Neural progenitor cell (in vitro differentiated cells): ENCODE measurements at regions not wholly inside any gene's neighbourhood (a gene's known extent, or its start where the extent isn't known, plus 50 kb on each side); places are given as distances from the start of the nearest gene placed in this dataset.

Experiments
- DNase-seq: peaks from one replicate; pipeline ENCODE4 v3.0.0-alpha.2; 2016; ENCODE audit warnings: low spot score
- H2AFZ ChIP-seq: fragments of 200-600 bp; sonication (generic); replicated peaks from 2 replicates; pipeline ENCODE4 v1.6.1; 2016; ENCODE audit warnings: antibody characterized with exemption
- H3F3A ChIP-seq: fragments of 200-600 bp; sonication (generic); 2 replicates; pipeline ENCODE4 v1.6.1; 2016; ENCODE audit warnings: antibody characterized with exemption, low read depth
- H3K27ac ChIP-seq: fragments of 200-600 bp; sonication (generic); 2 replicates; pipeline ENCODE4 v1.5.1; 2016; ENCODE audit warnings: mild to moderate bottlenecking
- H3K27me3 ChIP-seq: fragments of 200-600 bp; sonication (generic); 2 replicates; pipeline ENCODE4 v1.6.1; 2016; ENCODE audit warnings: mild to moderate bottlenecking, moderate library complexity
- H3K36me3 ChIP-seq: fragments of 200-600 bp; sonication (generic); 2 replicates; pipeline ENCODE4 v1.5.1; 2016
- H3K4me1 ChIP-seq: fragments of 200-600 bp; sonication (generic); 2 replicates; pipeline ENCODE4 v1.6.1; 2016; ENCODE audit warnings: mixed run types
- H3K4me2 ChIP-seq: fragments of 200-600 bp; sonication (generic); 2 replicates; pipeline ENCODE4 v1.6.1; 2016
- H3K4me3 ChIP-seq: fragments of 200-600 bp; sonication (generic); 2 replicates; pipeline ENCODE4 v1.5.1; 2016
- H3K79me2 ChIP-seq: fragments of 200-600 bp; sonication (generic); 2 replicates; pipeline ENCODE4 v1.6.1; 2016; ENCODE audit warnings: low read depth
- H3K9ac ChIP-seq: fragments of 200-600 bp; sonication (generic); 2 replicates; pipeline ENCODE4 v1.6.1; 2016
- H3K9me3 ChIP-seq: fragments of 200-600 bp; sonication (generic); 2 replicates; pipeline ENCODE4 v1.5.1; 2016; ENCODE audit warnings: low read depth
- H4K20me1 ChIP-seq: fragments of 200-600 bp; sonication (generic); 2 replicates; pipeline ENCODE4 v1.6.1; 2016; ENCODE audit warnings: low read depth
- H3K27ac Mint-ChIP-seq: 3 replicates; pipeline ENCODE4 v1.8.0; 2021; ENCODE audit warnings: mixed read lengths
- H3K27me3 Mint-ChIP-seq: 2 replicates; pipeline ENCODE4 v1.8.0; 2022; ENCODE audit warnings: low read depth, mild to moderate bottlenecking, inconsistent platforms, moderate library complexity, mixed read lengths; ENCODE audit not compliant: insufficient read depth
- H3K36me3 Mint-ChIP-seq: 3 replicates; pipeline ENCODE4 v1.8.0; 2021; ENCODE audit warnings: mixed read lengths
- H3K4me1 Mint-ChIP-seq: 3 replicates; pipeline ENCODE4 v1.8.0; 2021; ENCODE audit warnings: mixed read lengths
- H3K4me3 Mint-ChIP-seq: 3 replicates; pipeline ENCODE4 v1.8.0; 2021; ENCODE audit warnings: mild to moderate bottlenecking, moderate library complexity, mixed read lengths
- H3K9me3 Mint-ChIP-seq: 3 replicates; pipeline ENCODE4 v1.8.0; 2020; ENCODE audit warnings: mixed read lengths
- EZH2 ChIP-seq: fragments of 200-600 bp; sonication (generic); IDR thresholded peaks from 2 replicates; pipeline ENCODE4 v1.6.1; 2017; ENCODE audit warnings: antibody characterized with exemption, mild to moderate bottlenecking, moderate library complexity
- EZH2phosphoT487 ChIP-seq: fragments of 200-600 bp; sonication (generic); IDR thresholded peaks from 2 replicates; pipeline ENCODE4 v1.6.1; 2017; ENCODE audit warnings: antibody characterized with exemption
- TF ChIP-seq, protein P1 (sequence below): fragments of 200-600 bp; sonication (generic); IDR thresholded peaks from 2 replicates; pipeline ENCODE4 v1.5.1; 2017; ENCODE audit warnings: antibody characterized with exemption, mild to moderate bottlenecking

DNA sequence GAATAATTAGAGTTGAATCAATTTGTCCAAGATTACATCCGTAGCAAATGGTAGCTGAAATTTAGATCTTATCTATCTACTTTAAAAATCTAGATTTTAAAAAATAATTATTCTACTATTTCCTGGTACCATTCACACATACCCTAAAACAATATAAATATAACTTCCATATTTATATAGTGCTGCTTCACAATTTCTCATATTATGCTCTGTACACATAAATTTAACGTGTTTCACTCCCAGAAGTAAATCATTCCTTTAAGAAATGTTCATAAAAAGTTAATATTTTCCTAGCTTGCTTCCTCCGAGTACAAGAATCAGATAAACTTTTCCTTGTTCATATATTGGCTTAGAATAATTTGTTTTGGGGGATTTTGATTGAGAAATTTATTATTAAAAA, 857.0 kb upstream of the SPRY2 start:
- no peaks in the 10 kb centered on the region for H3K27me3 Mint-ChIP-seq

DNA sequence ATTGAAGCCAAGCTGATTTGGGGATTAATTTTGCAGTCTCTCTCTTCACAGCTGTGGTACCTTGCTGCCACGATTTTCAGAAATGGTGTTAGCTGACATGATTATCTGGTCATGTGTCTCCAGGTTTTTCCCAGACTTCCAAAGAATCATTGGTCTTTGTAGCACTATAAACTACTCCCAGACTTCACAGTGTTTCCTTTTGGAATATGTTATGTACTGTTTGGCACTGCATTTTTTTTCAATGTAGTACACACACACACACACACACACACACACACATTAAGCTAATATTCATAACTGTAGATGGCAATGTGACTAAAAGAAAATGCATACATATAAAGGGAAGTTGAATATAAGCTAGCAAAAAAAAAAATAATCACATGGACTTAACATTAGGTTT, 856.6 kb upstream of the SPRY2 start:
- H3K27me3 Mint-ChIP-seq: no peaks in the 10 kb centered on the region

More for the DNA sequence above, 857.0 kb upstream of the SPRY2 start:
- no peak overlapping the region for H3K4me2 ChIP-seq
- no peaks in the 10 kb centered on the region for H4K20me1 ChIP-seq
- peaks cover 6% of the 10 kb centered on the region for H3K9me3 Mint-ChIP-seq
- no peaks in the 10 kb centered on the region for H3K27me3 ChIP-seq
- TF ChIP-seq, protein P1, sequence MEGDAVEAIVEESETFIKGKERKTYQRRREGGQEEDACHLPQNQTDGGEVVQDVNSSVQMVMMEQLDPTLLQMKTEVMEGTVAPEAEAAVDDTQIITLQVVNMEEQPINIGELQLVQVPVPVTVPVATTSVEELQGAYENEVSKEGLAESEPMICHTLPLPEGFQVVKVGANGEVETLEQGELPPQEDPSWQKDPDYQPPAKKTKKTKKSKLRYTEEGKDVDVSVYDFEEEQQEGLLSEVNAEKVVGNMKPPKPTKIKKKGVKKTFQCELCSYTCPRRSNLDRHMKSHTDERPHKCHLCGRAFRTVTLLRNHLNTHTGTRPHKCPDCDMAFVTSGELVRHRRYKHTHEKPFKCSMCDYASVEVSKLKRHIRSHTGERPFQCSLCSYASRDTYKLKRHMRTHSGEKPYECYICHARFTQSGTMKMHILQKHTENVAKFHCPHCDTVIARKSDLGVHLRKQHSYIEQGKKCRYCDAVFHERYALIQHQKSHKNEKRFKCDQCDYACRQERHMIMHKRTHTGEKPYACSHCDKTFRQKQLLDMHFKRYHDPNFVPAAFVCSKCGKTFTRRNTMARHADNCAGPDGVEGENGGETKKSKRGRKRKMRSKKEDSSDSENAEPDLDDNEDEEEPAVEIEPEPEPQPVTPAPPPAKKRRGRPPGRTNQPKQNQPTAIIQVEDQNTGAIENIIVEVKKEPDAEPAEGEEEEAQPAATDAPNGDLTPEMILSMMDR: no peak
- TF ChIP-seq EZH2phosphoT487: no peak
- no peak for TF ChIP-seq EZH2
- no peaks in the 10 kb centered on the region for H3K4me1 Mint-ChIP-seq
- no peak overlapping the region for H3K4me3 Mint-ChIP-seq
- H3K9me3 ChIP-seq: no peaks in the 10 kb centered on the region
- no peak overlapping the region for H3K4me3 ChIP-seq
- no peak overlapping the region for H3K27ac Mint-ChIP-seq
- H3K79me2 ChIP-seq: no peaks in the 10 kb centered on the region
- no peaks in the 10 kb centered on the region for H3K36me3 ChIP-seq
- DNase-seq: no peak
- H3K9ac ChIP-seq: no peak overlapping the region
- no peaks in the 10 kb centered on the region for H3K4me1 ChIP-seq
- H3K36me3 Mint-ChIP-seq: no peaks in the 10 kb centered on the region
- no peaks in the 10 kb centered on the region for H3F3A ChIP-seq
- H2AFZ ChIP-seq: no peak overlapping the region
- H3K27ac ChIP-seq: no peak overlapping the region

DNA sequence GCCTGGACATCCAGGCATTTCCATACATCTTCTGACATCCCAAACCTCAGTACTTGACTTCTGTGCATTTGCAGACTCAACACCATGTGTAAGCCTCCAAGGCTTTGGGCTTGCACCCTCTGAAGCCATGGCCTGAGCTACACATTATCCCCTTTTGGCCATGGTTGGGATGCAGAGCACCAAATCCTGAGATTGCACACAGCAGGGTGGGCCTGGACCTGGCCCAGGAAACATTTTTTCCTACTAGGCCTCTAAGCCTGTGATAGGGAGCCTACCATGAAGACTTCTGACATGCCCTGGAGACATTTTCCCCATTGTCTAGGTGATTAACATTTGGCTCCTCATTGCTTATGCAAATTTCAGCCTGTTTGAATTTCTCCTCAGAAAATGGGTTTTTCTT, 853.4 kb upstream of the SPRY2 start:
- Mint-ChIP-seq H3K9me3 (peaks cover 6% of the 10 kb centered on the region), H3K27me3 (no peaks in the 10 kb centered on the region), H3K4me3 (no peak overlapping the region), H3K36me3 (no peaks in the 10 kb centered on the region), H3K27ac (no peak overlapping the region), H3K4me1 (no peaks in the 10 kb centered on the region)
- no peaks in the 10 kb centered on the region for H3F3A ChIP-seq
- H4K20me1 ChIP-seq: no peaks in the 10 kb centered on the region
- no peak overlapping the region for H3K27ac ChIP-seq
- no peak overlapping the region for H3K4me2 ChIP-seq
- H3K36me3 ChIP-seq: no peaks in the 10 kb centered on the region
- no peak overlapping the region for H2AFZ ChIP-seq
- no peak overlapping the region for H3K4me3 ChIP-seq
- no peaks in the 10 kb centered on the region for H3K27me3 ChIP-seq
- H3K79me2 ChIP-seq: no peaks in the 10 kb centered on the region
- no peak overlapping the region for H3K9ac ChIP-seq
- TF ChIP-seq EZH2: no peak
- no peak for TF ChIP-seq EZH2phosphoT487
- TF ChIP-seq, protein P1: no peak
- no peak for DNase-seq
- no peaks in the 10 kb centered on the region for H3K4me1 ChIP-seq
- no peaks in the 10 kb centered on the region for H3K9me3 ChIP-seq

More for the DNA sequence above, 856.6 kb upstream of the SPRY2 start:
- H3K36me3 ChIP-seq: no peaks in the 10 kb centered on the region
- H3K4me3 ChIP-seq: no peak overlapping the region
- no peaks in the 10 kb centered on the region for H4K20me1 ChIP-seq
- H3F3A ChIP-seq: no peaks in the 10 kb centered on the region
- no peaks in the 10 kb centered on the region for H3K9me3 ChIP-seq
- no peak for DNase-seq
- H3K4me1 ChIP-seq: no peaks in the 10 kb centered on the region
- no peaks in the 10 kb centered on the region for H3K79me2 ChIP-seq
- no peak overlapping the region for H3K9ac ChIP-seq
- H3K27ac ChIP-seq: no peak overlapping the region
- H3K4me3 Mint-ChIP-seq: no peak overlapping the region
- H3K27me3 ChIP-seq: no peaks in the 10 kb centered on the region
- H3K9me3 Mint-ChIP-seq: peaks cover 6% of the 10 kb centered on the region
- H3K4me2 ChIP-seq: no peak overlapping the region
- H3K36me3 Mint-ChIP-seq: no peaks in the 10 kb centered on the region
- H3K4me1 Mint-ChIP-seq: no peaks in the 10 kb centered on the region
- H2AFZ ChIP-seq: no peak overlapping the region
- no peak for TF ChIP-seq EZH2phosphoT487
- no peak for TF ChIP-seq EZH2
- TF ChIP-seq, protein P1: no peak
- H3K27ac Mint-ChIP-seq: no peak overlapping the region
